ENCODE measurements at regions not wholly inside any gene's neighbourhood (a gene's known extent, or its start where the extent isn't known, plus 50 kb on each side); places are given as distances from the start of the nearest gene placed in this dataset.

DNA sequence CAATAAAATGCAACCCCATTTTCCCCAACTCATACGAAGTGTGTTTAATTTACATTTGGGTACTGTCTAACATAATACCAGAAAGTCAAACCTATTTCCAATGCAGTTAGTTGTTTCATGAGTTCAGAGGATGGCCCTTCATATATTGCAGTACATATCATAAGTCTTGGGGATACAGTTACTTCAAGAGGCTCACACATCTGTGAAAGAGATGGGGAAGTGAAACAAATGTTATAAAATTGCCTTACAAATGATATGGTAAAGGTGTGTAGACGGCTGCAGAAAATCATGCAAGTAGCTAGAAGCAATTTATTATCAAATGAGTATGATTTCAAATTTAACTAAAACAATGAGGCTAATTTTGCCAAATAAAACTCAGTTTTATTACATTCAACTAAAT, 219.0 kb upstream of the CDH12 start:
- TF ChIP-seq MYC (IDR thresholded peaks at IDR 0.05; ENCODE audit: low read depth, low read length) (no peak), JUN (IDR thresholded peaks at IDR 0.05; ENCODE audit: borderline replicate concordance, insufficient read depth, insufficient read length, low read depth) (no peak), POLR2AphosphoS5 (IDR thresholded peaks at IDR 0.05; ENCODE audit: insufficient read depth, low read depth, low read length) (no peak)
- no peaks in the 10 kb centered on the region for H3K9me3 ChIP-seq (replicated peaks; ENCODE audit: control insufficient read depth, insufficient read depth, low read length)
- CTCF ChIA-PET: no interaction called here
- H3K4me1 ChIP-seq (ENCODE audit: control insufficient read depth, extremely low read depth, insufficient read depth, low read length): no peaks in the 10 kb centered on the region
- H3K36me3 ChIP-seq (ENCODE audit: control insufficient read depth in 2 of 2, extremely low read depth in 1 of 2, insufficient read depth in 2 of 2, low read length in 2 of 2): no peaks in the 10 kb centered on the region
- intact Hi-C loops (cut with micrococcal nuclease): no loop called here
- no peak overlapping the region for H3K9ac ChIP-seq (replicated peaks; ENCODE audit: extremely low read depth, insufficient read depth, low read length)
- H3K4me2 ChIP-seq (ENCODE audit: insufficient read depth, low read length): no peak overlapping the region
- no TSS peak for BruUV-seq (replicated peaks)
- H2AFZ ChIP-seq (ENCODE audit: low read depth, low read length): no peak overlapping the region
- no peaks in the 10 kb centered on the region for H3K79me2 ChIP-seq (ENCODE audit: control insufficient read depth, insufficient read depth, low read length)
- no peaks in the 10 kb centered on the region for H4K20me1 ChIP-seq (replicated peaks; ENCODE audit: control insufficient read depth, extremely low read depth, insufficient read depth, low read length)
- dilution Hi-C loops (cut with MboI; ENCODE audit: extremely low pct_ligation_motif_present, low sequenced_read_pairs): no loop called here
- FAIRE-seq (no peak), DNase-seq (ENCODE audit: low read depth, low spot score) (no peak)
- no peak overlapping the region for H3K27ac ChIP-seq (ENCODE audit: insufficient read depth, low read depth, low read length)
- H3K4me3 ChIP-seq (replicated peaks in 1 of 3; ENCODE audit: insufficient read depth in 1 of 3, low read depth in 1 of 3, low read length in 3 of 3): no peak overlapping the region
- POLR2A ChIA-PET: no interaction called here
- no peaks in the 10 kb centered on the region for H3K9me1 ChIP-seq (replicated peaks; ENCODE audit: control insufficient read depth, extremely low read depth, insufficient read depth, low read length)
- H3K27me3 ChIP-seq (ENCODE audit: control insufficient read depth in 2 of 2, insufficient read depth in 2 of 2, low read length in 2 of 2): no peaks in the 10 kb centered on the region

DNA sequence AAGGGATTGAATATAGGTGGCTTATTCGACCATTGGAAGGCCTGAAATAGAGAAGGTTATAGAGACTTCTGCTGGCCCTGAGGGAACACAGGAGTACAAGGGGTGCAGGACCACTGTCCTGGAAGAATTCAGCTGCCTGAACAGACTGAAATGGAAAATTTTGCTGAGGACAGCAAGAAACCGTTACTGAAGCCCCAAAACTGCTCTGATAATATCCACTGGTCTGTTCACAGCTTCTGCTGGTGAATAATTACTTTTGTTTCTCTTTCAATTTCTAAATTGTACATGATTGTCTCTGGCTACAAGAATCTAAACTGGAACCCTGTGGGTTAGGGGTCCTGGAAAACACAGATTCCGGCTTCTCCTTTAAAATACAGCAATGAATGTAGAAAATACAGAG, 218.5 kb upstream of the CDH12 start:
- Histone ChIP-seq H3K27me3 (ENCODE audit: control insufficient read depth in 2 of 2, insufficient read depth in 2 of 2, low read length in 2 of 2) (no peaks in the 10 kb centered on the region), H3K36me3 (ENCODE audit: control insufficient read depth in 2 of 2, extremely low read depth in 1 of 2, insufficient read depth in 2 of 2, low read length in 2 of 2) (no peaks in the 10 kb centered on the region), H3K9me3 (replicated peaks; ENCODE audit: control insufficient read depth, insufficient read depth, low read length) (no peaks in the 10 kb centered on the region), H3K79me2 (ENCODE audit: control insufficient read depth, insufficient read depth, low read length) (no peaks in the 10 kb centered on the region), H3K4me2 (ENCODE audit: insufficient read depth, low read length) (no peak overlapping the region), H2AFZ (ENCODE audit: low read depth, low read length) (no peak overlapping the region), H3K27ac (ENCODE audit: insufficient read depth, low read depth, low read length) (no peak overlapping the region), H3K9me1 (replicated peaks; ENCODE audit: control insufficient read depth, extremely low read depth, insufficient read depth, low read length) (no peaks in the 10 kb centered on the region), H4K20me1 (replicated peaks; ENCODE audit: control insufficient read depth, extremely low read depth, insufficient read depth, low read length) (no peaks in the 10 kb centered on the region), H3K4me3 (replicated peaks in 1 of 3; ENCODE audit: insufficient read depth in 1 of 3, low read depth in 1 of 3, low read length in 3 of 3) (no peak overlapping the region), H3K9ac (replicated peaks; ENCODE audit: extremely low read depth, insufficient read depth, low read length) (no peak overlapping the region), H3K4me1 (ENCODE audit: control insufficient read depth, extremely low read depth, insufficient read depth, low read length) (no peaks in the 10 kb centered on the region)
- dilution Hi-C loops (cut with MboI; ENCODE audit: extremely low pct_ligation_motif_present, low sequenced_read_pairs): no loop called here
- intact Hi-C loops (cut with micrococcal nuclease): no loop called here
- CTCF ChIA-PET: no interaction called here
- DNase-seq (ENCODE audit: low read depth, low spot score): no peak
- POLR2A ChIA-PET: no interaction called here
- FAIRE-seq: no peak
- TF ChIP-seq EZH2 (IDR thresholded peaks at IDR 0.05; ENCODE audit: borderline replicate concordance, low read depth, low read length, severe bottlenecking) (no peak), FOS (IDR thresholded peaks at IDR 0.05; ENCODE audit: borderline replicate concordance, insufficient read depth, low read length) (no peak), GATA2 (IDR thresholded peaks at IDR 0.05; ENCODE audit: insufficient read depth, insufficient read length, low read depth, low read length) (no peak), MYC (IDR thresholded peaks at IDR 0.05; ENCODE audit: low read depth, low read length) (no peak), POLR2AphosphoS5 (IDR thresholded peaks at IDR 0.05; ENCODE audit: insufficient read depth, low read depth, low read length) (no peak), POLR2A (IDR thresholded peaks at IDR 0.05; ENCODE audit: low read depth, low read length) (no peak), JUN (IDR thresholded peaks at IDR 0.05; ENCODE audit: borderline replicate concordance, insufficient read depth, insufficient read length, low read depth) (no peak)
- TF ChIP-seq, protein P1, sequence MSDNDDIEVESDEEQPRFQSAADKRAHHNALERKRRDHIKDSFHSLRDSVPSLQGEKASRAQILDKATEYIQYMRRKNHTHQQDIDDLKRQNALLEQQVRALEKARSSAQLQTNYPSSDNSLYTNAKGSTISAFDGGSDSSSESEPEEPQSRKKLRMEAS (IDR thresholded peaks at IDR 0.05; ENCODE audit: insufficient read depth, insufficient read length): no peak
- TF ChIP-seq, protein P2, sequence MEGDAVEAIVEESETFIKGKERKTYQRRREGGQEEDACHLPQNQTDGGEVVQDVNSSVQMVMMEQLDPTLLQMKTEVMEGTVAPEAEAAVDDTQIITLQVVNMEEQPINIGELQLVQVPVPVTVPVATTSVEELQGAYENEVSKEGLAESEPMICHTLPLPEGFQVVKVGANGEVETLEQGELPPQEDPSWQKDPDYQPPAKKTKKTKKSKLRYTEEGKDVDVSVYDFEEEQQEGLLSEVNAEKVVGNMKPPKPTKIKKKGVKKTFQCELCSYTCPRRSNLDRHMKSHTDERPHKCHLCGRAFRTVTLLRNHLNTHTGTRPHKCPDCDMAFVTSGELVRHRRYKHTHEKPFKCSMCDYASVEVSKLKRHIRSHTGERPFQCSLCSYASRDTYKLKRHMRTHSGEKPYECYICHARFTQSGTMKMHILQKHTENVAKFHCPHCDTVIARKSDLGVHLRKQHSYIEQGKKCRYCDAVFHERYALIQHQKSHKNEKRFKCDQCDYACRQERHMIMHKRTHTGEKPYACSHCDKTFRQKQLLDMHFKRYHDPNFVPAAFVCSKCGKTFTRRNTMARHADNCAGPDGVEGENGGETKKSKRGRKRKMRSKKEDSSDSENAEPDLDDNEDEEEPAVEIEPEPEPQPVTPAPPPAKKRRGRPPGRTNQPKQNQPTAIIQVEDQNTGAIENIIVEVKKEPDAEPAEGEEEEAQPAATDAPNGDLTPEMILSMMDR (IDR thresholded peaks at IDR 0.05; ENCODE audit: extremely low read depth in 1 of 2, insufficient read depth in 1 of 2, low read depth in 1 of 2, low read length in 2 of 2): no peak
- no TSS peak for BruUV-seq (replicated peaks)
